Spleen (tissue), 11 donors: ENCODE measurements at regions not wholly inside any gene's neighbourhood (a gene's known extent, or its start where the extent isn't known, plus 50 kb on each side); places are given as distances from the start of the nearest gene placed in this dataset.

Experiments
- DNase-seq: peaks from one replicate; pipeline ENCODE4 v3.0.0-alpha.2; 2020
- H3K27ac ChIP-seq, 8 donors: fragments of 200-600 bp; sonication (generic) in 7 of 8; 1 replicate in 4 of 8; 2 replicates in 4 of 8; pipeline versions ENCODE4 v1.5.0 to v1.8.0; 2016 to 2021; ENCODE audit warnings: inconsistent platforms in 4 of 8, mild to moderate bottlenecking in 4 of 8, moderate library complexity in 1 of 8
- H3K27me3 ChIP-seq, 7 donors: fragments of 200-600 bp; sonication (generic) in 6 of 7; replicated peaks in 1 of 7; 1 replicate in 4 of 7; 2 replicates in 3 of 7; pipeline versions ENCODE4 v1.5.0 to v1.8.0; 2016 to 2021; ENCODE audit warnings: inconsistent platforms in 3 of 7, mild to moderate bottlenecking in 1 of 7
- H3K36me3 ChIP-seq, 6 donors: fragments of 200-600 bp; sonication (generic) in 5 of 6; 1 replicate in 4 of 6; 2 replicates in 2 of 6; pipeline versions ENCODE4 v1.5.0 to v1.8.0; 2016 to 2021; ENCODE audit warnings: inconsistent platforms in 2 of 6
- H3K4me1 ChIP-seq, 6 donors: fragments of 200-600 bp; sonication (generic) in 5 of 6; 1 replicate in 3 of 6; 2 replicates in 3 of 6; pipeline versions ENCODE4 v1.5.0 to v1.8.0; 2016 to 2021; ENCODE audit warnings: inconsistent platforms in 3 of 6
- H3K4me3 ChIP-seq, 8 donors: fragments of 200-600 bp; sonication (generic) in 7 of 8; 1 replicate in 4 of 8; 2 replicates in 4 of 8; pipeline versions ENCODE4 v1.5.0 to v1.8.0; 2016 to 2021; ENCODE audit warnings: inconsistent platforms in 4 of 8, mild to moderate bottlenecking in 4 of 8, moderate library complexity in 2 of 8
- H3K9me3 ChIP-seq, 8 donors: fragments of 200-600 bp; sonication (generic) in 7 of 8; 1 replicate in 4 of 8; 2 replicates in 4 of 8; pipeline versions ENCODE4 v1.5.0 to v1.8.0; 2016 to 2021; ENCODE audit warnings: inconsistent platforms in 4 of 8
- CTCF ChIP-seq, 11 experiments: fragments of 200-600 bp in 7 of 11; fragments of 450-650 bp in 4 of 11; sonication (generic) in 4 of 11; IDR thresholded peaks in 8 of 11; conservative IDR thresholded peaks in 3 of 11; 1 replicate in 7 of 11; 2 replicates in 4 of 11; pipeline versions ENCODE4 v1.4.0 to v1.8.0; 2016 to 2021; ENCODE audit warnings: antibody characterized with exemption in 11 of 11, inconsistent platforms in 4 of 11, mild to moderate bottlenecking in 1 of 11
- POLR2A ChIP-seq, 3 donors: fragments of 450-650 bp; IDR thresholded peaks; one replicate each; pipeline ENCODE4 v1.5.1; 2017; ENCODE audit warnings: antibody characterized with exemption in 3 of 3, mild to moderate bottlenecking in 1 of 3
- POLR2AphosphoS5 ChIP-seq, 3 donors: sonication (generic); formaldehyde crosslinking; IDR thresholded peaks; one replicate each; pipeline ENCODE4 v1.5.1; 2017; ENCODE audit warnings: antibody characterized with exemption in 3 of 3
- WGBS, 5 donors: extraction: QIAGEN DNeasy Blood & Tissue Kit in 3 of 5; methylation state at CpG; one replicate each; pipeline versions ENCODE4 v1.1.5 to v1.1.7; 2013 to 2018; 5-methylcytosine and 5-hydroxymethylcytosine counted together
- intact Hi-C: fragments of 100-400 bp; cut with DNase I; formaldehyde crosslinking; loops from one replicate; pipeline ENCODE4 v1.15.0; 2023; ENCODE audit warnings: low total_unique reads
- donor health status: healthy with polysubstance abuse.
- donor health status: DM: no; HTN: no; CAD: no; lungs with moderate emphysema.
- donor health status: DM: no; HTN: no; CAD: no.
- donor health status: Bipolar disorder and iron deficiency.
- donor health status: healthy.
- donor health status: DM: no; HTN: no; CAD: no.
- donor health status: DM: yes; HTN: yes; CAD: no.

- DNase-seq = no peak
- H3K4me1 ChIP-seq = no peaks in the 10 kb centered on the region
- 5 to 28% (median 13%) methylated on average over 2 of the region's 2 CpGs for WGBS, 5 donors
- H3K27me3 ChIP-seq = no peaks in the 10 kb centered on the region
- H3K27ac ChIP-seq = no peak overlapping the region
- no peak for TF ChIP-seq POLR2AphosphoS5 (IDR thresholded peaks at IDR 0.05)
- TF ChIP-seq POLR2A (IDR thresholded peaks at IDR 0.05) = no peak
- TF ChIP-seq CTCF (IDR thresholded peaks at IDR 0.05 in 8 of 11, conservative IDR thresholded peaks at IDR 0.05 in 3 of 11) = no peak
- H3K36me3 ChIP-seq = no peaks in the 10 kb centered on the region
- intact Hi-C loops = no loop called here
- H3K4me3 ChIP-seq = no peak overlapping the region
- H3K9me3 ChIP-seq = peaks cover 0 to 14% (median 0%) of the 10 kb centered on the region in 8 donors
These were observed 186.1 kb downstream of the CBLN1 start for GRCh38 chr16:49095539-49095938.

DNA sequence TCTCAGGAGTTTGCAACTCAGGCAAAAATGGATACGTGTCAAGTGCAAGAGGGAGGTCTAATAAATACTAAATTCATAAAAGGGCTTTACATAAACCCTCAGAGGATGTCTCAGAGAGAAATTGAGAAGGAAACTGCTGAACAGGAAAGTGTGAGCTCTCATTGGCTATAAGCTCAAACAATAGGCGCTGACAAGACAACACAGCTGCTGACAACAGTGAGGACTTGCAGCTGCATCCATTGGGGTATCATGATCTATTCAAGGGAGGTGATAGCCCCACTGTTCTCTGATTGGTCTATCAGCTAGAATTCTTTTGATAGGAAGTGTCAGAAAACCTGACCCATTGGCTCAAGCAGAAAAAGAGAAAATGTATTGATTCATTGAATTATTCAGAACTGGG is 187.2 kb downstream of the CBLN1 start:
- no peak for DNase-seq
- WGBS, 5 donors = 65 to 84% (median 70%) methylated on average over 2 of the region's 2 CpGs
- H3K4me1 ChIP-seq = no peaks in the 10 kb centered on the region
- no peak overlapping the region for H3K27ac ChIP-seq
- intact Hi-C loops = no loop called here
- peaks cover 0 to 11% (median 0%) of the 10 kb centered on the region in 8 donors for H3K9me3 ChIP-seq
- H3K4me3 ChIP-seq = no peak overlapping the region
- TF ChIP-seq POLR2AphosphoS5 (IDR thresholded peaks at IDR 0.05) (no peak), CTCF (IDR thresholded peaks at IDR 0.05 in 8 of 11, conservative IDR thresholded peaks at IDR 0.05 in 3 of 11) (no peak), POLR2A (IDR thresholded peaks at IDR 0.05) (no peak)
- no peaks in the 10 kb centered on the region for H3K27me3 ChIP-seq
- no peaks in the 10 kb centered on the region for H3K36me3 ChIP-seq

DNA sequence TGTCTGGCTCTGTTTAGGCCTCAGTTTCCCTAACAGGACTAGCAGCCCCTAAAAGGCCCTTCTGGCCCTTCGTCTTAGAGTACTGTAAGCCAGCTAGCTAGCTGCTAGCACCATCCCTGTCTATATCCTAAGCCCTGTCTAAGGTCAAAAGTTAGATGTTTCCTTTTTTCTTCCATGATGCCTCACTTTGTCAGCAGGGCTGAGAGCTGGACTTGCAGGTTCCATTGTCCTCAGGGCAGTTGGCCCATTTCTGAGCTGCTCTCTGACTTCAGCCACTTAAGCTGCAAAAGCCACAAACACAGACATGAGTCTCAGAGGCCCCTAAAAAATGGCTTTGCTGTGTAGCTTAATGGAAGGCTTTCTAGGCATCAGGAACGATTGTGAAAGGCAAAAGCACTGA is 187.7 kb downstream of the CBLN1 start:
- DNase-seq = no peak
- Histone ChIP-seq H3K9me3 (peaks cover 0 to 11% (median 0%) of the 10 kb centered on the region in 8 donors), H3K4me3 (no peak overlapping the region), H3K36me3 (no peaks in the 10 kb centered on the region), H3K27ac (no peak overlapping the region), H3K4me1 (no peaks in the 10 kb centered on the region), H3K27me3 (no peaks in the 10 kb centered on the region)
- TF ChIP-seq POLR2AphosphoS5 (IDR thresholded peaks at IDR 0.05) (no peak), POLR2A (IDR thresholded peaks at IDR 0.05) (no peak), CTCF (IDR thresholded peaks at IDR 0.05 in 8 of 11, conservative IDR thresholded peaks at IDR 0.05 in 3 of 11) (no peak)
- intact Hi-C loops = no loop called here
- WGBS, 5 donors = 54 to 79% (median 61%) methylated on average over 2 of the region's 2 CpGs

GRCh38 chr16:49092704-49093103 is 188.9 kb downstream of the CBLN1 start:
- 57 to 82% (median 68%) methylated on average over 2 of the region's 2 CpGs for WGBS, 5 donors
- H3K4me3 ChIP-seq = no peak overlapping the region
- H3K27me3 ChIP-seq = no peaks in the 10 kb centered on the region
- no peaks in the 10 kb centered on the region for H3K36me3 ChIP-seq
- no peak overlapping the region for H3K27ac ChIP-seq
- intact Hi-C loops = no loop called here
- DNase-seq = no peak
- H3K9me3 ChIP-seq = peaks cover 0 to 1% (median 0%) of the 10 kb centered on the region in 8 donors
- TF ChIP-seq POLR2A (IDR thresholded peaks at IDR 0.05) = no peak
- TF ChIP-seq POLR2AphosphoS5 (IDR thresholded peaks at IDR 0.05) = no peak
- TF ChIP-seq CTCF (IDR thresholded peaks at IDR 0.05 in 8 of 11, conservative IDR thresholded peaks at IDR 0.05 in 3 of 11) = no peak
- H3K4me1 ChIP-seq = no peaks in the 10 kb centered on the region
